ENCODE measurements at regions not wholly inside any gene's neighbourhood (a gene's known extent, or its start where the extent isn't known, plus 50 kb on each side); places are given as distances from the start of the nearest gene placed in this dataset.

- DNase-seq (ENCODE audit: insufficient read length, low spot score) = no peak
- no peak for TF ChIP-seq POLR2A (IDR thresholded peaks at IDR 0.05; ENCODE audit: low read depth, low read length)
Observed at GRCh38 chr11:119975561-119976152, 162.3 kb downstream of the TRIM29 start.

GRCh38 chr11:119974467-119974866 lies 163.4 kb downstream of the TRIM29 start:
- no peak for DNase-seq (ENCODE audit: insufficient read length, low spot score)
- no peak for TF ChIP-seq POLR2A (IDR thresholded peaks at IDR 0.05; ENCODE audit: low read depth, low read length)
- no peak for FAIRE-seq

More at GRCh38 chr11:119975561-119976152, 162.3 kb downstream of the TRIM29 start:
- no peak for FAIRE-seq

DNA sequence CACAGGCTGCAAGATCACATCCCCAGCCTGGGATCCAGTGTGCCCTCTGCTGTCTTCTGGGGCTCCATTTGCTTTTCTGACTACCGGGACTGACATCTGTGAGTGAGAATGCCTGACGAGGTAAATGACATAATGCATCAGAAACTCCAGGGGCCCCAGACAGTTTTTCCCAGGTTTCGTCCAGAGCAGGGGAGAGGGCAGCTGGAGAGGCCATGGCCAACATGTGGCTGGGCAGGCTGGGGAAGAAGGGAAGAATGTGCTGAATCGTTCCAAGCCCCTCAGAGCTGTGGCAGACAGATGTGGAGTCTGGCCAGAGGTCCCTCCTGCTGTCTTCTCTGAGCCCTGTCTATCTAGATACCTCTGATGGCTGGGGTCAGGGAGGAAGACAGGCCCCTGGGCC lies 163.9 kb downstream of the TRIM29 start:
- no peak for FAIRE-seq
- DNase-seq (ENCODE audit: insufficient read length, low spot score) = no peak
- no peak for TF ChIP-seq POLR2A (IDR thresholded peaks at IDR 0.05; ENCODE audit: low read depth, low read length)

DNA sequence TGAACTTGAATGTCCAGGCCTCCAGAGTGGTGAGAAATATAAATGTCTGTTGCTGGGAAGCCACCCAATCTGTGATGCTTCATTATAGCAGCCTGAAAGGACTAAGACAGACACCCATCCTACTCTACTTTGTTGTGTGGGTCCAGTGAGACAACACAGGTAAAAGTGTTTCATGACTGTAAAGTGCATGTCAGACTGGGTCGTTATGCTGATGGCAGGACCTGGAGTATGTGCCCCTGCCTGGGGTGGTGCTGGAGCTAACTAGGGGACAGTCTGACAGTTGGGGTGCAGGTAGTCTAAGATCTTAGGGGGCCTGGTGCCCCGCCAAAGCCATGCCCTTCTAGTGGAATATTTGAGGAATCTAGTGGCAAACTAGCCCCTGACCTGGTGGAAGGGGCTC lies 165.6 kb downstream of the TRIM29 start:
- TF ChIP-seq POLR2A (IDR thresholded peaks at IDR 0.05; ENCODE audit: low read depth, low read length) = no peak
- DNase-seq (ENCODE audit: insufficient read length, low spot score) (no peak), FAIRE-seq (no peak)

DNA sequence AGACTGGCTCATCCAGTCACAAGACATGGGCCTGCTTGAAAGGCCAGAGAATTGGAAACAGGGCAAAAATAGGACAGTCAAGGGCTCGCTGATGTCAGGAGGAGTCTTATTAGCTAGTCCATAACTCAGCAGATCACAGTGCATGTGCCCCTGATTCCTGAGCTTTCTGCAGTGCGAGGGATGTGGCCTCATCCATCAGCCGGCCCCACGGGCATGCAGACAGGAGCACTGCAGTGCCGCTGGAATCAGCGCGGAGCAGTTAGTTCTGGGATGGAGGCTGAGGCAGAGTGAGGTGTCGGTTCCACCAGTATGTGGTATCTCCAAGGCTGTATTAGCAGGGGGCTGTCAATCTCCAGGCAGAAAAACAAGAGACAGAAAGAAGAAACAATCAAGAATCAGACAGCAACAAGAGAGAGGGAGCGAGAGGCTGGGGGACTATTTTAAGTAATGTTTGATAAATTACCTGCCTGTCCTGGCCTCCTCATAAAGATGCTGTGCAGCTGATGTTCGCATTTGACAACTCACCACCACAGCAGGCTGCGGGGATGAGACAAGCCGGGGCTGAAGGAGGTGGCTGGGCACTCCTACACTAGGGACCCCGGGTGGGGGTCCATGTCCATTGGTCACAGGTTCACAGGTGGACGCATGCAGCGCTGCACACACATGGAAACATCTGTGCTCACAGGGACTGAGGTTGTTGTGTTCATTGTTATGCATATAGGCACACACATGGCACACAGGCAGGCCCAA lies 167.2 kb downstream of the TRIM29 start:
- no peak for FAIRE-seq
- DNase-seq (ENCODE audit: insufficient read length, low spot score) = no peak
- TF ChIP-seq POLR2A (IDR thresholded peaks at IDR 0.05; ENCODE audit: low read depth, low read length) = no peak

DNA sequence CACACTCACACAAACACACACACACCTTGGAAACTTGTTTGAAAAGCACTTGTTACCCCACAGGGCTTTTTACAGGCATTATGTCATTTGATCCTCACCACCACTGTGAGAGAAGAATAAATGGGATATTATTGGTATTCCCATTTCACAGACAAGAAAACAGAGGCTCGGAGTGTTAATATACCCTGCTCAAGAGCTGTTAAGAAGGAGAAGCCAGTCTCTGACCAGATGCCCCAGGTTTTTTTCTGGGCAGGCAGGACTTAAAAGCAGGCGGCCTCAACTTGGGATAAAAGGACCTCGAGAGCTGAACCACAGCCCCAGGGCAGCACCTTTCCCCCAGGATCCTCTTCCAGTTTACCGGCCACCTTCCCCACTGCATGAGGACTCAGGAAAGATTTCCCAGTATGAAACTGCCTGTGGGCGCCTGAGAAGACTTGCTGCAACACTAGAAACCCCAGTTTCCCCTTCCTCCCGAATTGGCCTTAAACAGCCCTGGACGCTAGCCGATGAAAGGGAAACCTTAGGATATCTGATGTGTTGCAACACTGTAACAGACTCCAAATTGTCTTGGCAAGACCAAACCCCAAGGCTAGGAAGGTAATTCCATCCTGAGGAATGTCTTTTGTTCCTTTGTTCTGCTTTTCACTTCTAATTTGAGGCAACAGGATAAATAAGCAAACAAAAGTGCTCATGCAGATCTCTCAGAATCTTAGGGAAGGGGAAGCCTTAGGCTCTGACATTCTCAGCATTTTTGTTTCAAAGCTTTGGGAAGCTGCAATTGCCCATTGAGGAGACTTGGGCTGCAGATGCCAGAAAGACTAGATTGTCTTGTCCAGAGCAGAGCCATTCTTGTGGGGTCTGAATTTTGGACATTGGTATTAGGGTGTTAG lies 173.5 kb downstream of the TRIM29 start:
- FAIRE-seq (no peak), DNase-seq (ENCODE audit: insufficient read length, low spot score) (no peak)
- TF ChIP-seq POLR2A (IDR thresholded peaks at IDR 0.05; ENCODE audit: low read depth, low read length) = no peak

DNA sequence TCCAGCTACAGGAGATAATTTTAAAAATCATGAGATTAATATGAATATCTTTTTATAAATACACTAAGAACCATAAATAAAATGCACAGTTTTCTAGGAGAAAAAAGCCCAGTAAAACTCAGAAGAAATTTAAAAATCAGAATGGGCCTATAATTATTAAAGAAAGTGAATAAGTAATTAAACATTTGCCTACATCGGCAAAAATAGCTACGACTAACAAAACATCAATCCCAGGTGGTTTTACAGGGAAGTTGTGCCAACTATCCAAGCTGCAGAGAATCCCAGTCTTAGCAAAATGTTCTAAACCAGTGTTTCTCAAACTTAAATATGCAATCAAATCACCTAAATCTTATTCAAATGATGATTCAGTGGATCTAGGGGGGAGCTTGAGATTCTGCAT lies 180.0 kb downstream of the TRIM29 start:
- no peak for TF ChIP-seq POLR2A (IDR thresholded peaks at IDR 0.05; ENCODE audit: low read depth, low read length)
- DNase-seq (ENCODE audit: insufficient read length, low spot score) = no peak
- FAIRE-seq = no peak

GRCh38 chr11:119952441-119952840 lies 185.5 kb downstream of the TRIM29 start:
- TF ChIP-seq POLR2A (IDR thresholded peaks at IDR 0.05; ENCODE audit: low read depth, low read length) = no peak
- FAIRE-seq (no peak), DNase-seq (ENCODE audit: insufficient read length, low spot score) (no peak)

DNA sequence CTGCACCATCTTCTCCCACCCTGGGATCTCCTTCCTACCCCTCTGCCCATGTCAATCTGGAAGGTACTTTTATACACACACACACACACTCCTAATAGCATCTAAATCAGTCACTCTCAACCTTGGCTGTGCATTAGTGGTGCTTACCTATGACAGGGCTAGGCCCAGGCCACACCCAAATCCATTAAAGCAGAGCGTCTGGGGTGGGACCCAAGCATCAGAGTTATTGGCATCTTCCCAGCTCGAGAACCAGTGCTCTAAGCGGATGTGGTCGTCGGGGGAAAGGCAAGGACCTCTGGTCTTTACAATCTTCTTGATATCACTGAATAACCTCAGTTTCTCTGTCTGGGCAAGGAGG lies 194.6 kb downstream of the TRIM29 start:
- DNase-seq (ENCODE audit: insufficient read length, low spot score) (no peak), FAIRE-seq (no peak)
- no peak for TF ChIP-seq POLR2A (IDR thresholded peaks at IDR 0.05; ENCODE audit: low read depth, low read length)

GRCh38 chr11:119942583-119943297 lies 195.2 kb downstream of the TRIM29 start:
- no peak for TF ChIP-seq POLR2A (IDR thresholded peaks at IDR 0.05; ENCODE audit: low read depth, low read length)
- FAIRE-seq = no peak
- no peak for DNase-seq (ENCODE audit: insufficient read length, low spot score)

DNA sequence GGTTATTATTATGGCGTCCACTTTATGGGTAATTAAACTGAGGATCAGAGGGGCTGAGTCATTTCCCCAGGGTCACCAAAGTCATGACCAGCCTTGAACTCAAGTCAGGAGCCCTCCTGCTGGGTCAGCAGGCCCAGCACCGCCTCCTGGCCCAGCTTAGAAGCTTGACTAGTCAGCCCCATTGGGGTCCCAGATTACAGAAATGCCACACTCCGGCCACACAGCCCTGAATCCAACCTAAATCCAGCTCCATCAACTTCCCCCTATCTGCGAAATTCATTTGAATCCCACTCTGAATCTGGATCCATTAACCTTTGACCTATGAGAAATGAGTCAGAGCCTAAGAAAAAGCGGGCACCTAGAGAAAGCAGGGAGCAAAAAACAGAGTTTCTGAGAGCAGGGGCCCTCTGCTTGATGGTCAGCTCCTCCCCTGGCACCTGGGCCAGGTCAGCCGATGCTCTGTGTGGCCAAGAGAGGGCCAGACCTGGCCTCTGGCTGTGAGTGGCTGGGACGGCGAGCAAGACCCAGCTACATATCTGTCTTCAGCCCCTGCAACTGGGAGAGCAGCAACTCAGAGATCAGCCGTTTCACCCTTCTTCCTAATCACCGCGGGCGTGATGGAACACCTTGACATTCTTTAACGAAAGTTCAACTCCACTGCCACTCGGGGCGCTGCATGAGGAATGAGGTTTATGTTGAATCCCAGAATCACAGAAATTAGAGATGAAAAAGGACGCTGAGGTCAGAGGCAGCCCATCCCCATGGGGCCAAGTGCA lies 196.1 kb downstream of the TRIM29 start:
- no peak for TF ChIP-seq POLR2A (IDR thresholded peaks at IDR 0.05; ENCODE audit: low read depth, low read length)
- DNase-seq (ENCODE audit: insufficient read length, low spot score) = no peak
- no peak for FAIRE-seq

- TF ChIP-seq POLR2A (IDR thresholded peaks at IDR 0.05; ENCODE audit: low read depth, low read length) = no peak
- FAIRE-seq (no peak), DNase-seq (ENCODE audit: insufficient read length, low spot score) (no peak)
Observed at GRCh38 chr11:119941171-119941570, 196.7 kb downstream of the TRIM29 start.

GRCh38 chr11:119940401-119940976 lies 197.4 kb downstream of the TRIM29 start:
- FAIRE-seq (no peak), DNase-seq (ENCODE audit: insufficient read length, low spot score) (no peak)
- TF ChIP-seq POLR2A (IDR thresholded peaks at IDR 0.05; ENCODE audit: low read depth, low read length) = no peak

All from H54 (cell line).